WTC11 (cell line): ENCODE measurements at regions not wholly inside any gene's neighbourhood (a gene's known extent, or its start where the extent isn't known, plus 50 kb on each side); places are given as distances from the start of the nearest gene placed in this dataset.
"Not testable (repeated sequence)": the region's sequence is repeated elsewhere in the genome, so short reads cannot be mapped to it uniquely, and the experiment has no call there.

Experiments
- ATAC-seq: fragments of 200-7000 bp; cut with Tn5 transposase; 2 replicates; pipeline ENCODE4 v1.10.0; 2021; ENCODE audit warnings: mild to moderate bottlenecking, moderate library complexity
- CTCF ChIA-PET: fragments of 300-600 bp; sonication (Branson Sonifier 250); formaldehyde crosslinking; loops from one replicate; lab custom pipeline; 2021; ENCODE audit warnings: antibody characterized with exemption; lab: Charles Lee
- POLR2A ChIA-PET: fragments of 350-600 bp; sonication (Branson Sonifier 250); formaldehyde crosslinking; loops from one replicate; lab custom pipeline; 2021; ENCODE audit warnings: antibody characterized with exemption; lab: Charles Lee
- DNase-seq: peaks from one replicate; pipeline ENCODE4 v3.0.0; 2021; ENCODE audit warnings: low spot score
- H3K27ac Mint-ChIP-seq: 2 replicates; pipeline ENCODE4 v1.8.0; 2021; ENCODE audit warnings: mixed read lengths
- H3K27me3 Mint-ChIP-seq: 2 replicates; pipeline ENCODE4 v1.8.0; 2021; ENCODE audit warnings: low read depth, mild to moderate bottlenecking, moderate library complexity, mixed read lengths
- H3K36me3 Mint-ChIP-seq: 2 replicates; pipeline ENCODE4 v1.8.0; 2021; ENCODE audit warnings: mixed read lengths
- H3K4me1 Mint-ChIP-seq: 2 replicates; pipeline ENCODE4 v1.8.0; 2022; ENCODE audit warnings: mixed read lengths
- H3K4me3 Mint-ChIP-seq: 2 replicates; pipeline ENCODE4 v1.8.0; 2021; ENCODE audit warnings: mild to moderate bottlenecking, moderate library complexity, mixed read lengths
- H3K9me3 Mint-ChIP-seq: 2 replicates; pipeline ENCODE4 v1.8.0; 2021; ENCODE audit warnings: mixed read lengths

- ATAC-seq, result peak; percentile 82
- H3K9me3 Mint-ChIP-seq, H3K4me3 Mint-ChIP-seq, H3K27me3 Mint-ChIP-seq, H3K4me1 Mint-ChIP-seq, CTCF ChIA-PET, H3K27ac Mint-ChIP-seq, POLR2A ChIA-PET, H3K36me3 Mint-ChIP-seq, DNase-seq: not testable (repeated sequence)
These were observed 288.1 kb upstream of the PLGLB1 start for GRCh38 chr2:87309785-87310184.

- H3K4me3 Mint-ChIP-seq, H3K4me1 Mint-ChIP-seq, CTCF ChIA-PET, H3K9me3 Mint-ChIP-seq, ATAC-seq, POLR2A ChIA-PET, H3K36me3 Mint-ChIP-seq, H3K27ac Mint-ChIP-seq, H3K27me3 Mint-ChIP-seq, DNase-seq: not testable (repeated sequence)
These were observed 290.3 kb upstream of the PLGLB1 start for GRCh38 chr2:87311896-87312441.

DNA sequence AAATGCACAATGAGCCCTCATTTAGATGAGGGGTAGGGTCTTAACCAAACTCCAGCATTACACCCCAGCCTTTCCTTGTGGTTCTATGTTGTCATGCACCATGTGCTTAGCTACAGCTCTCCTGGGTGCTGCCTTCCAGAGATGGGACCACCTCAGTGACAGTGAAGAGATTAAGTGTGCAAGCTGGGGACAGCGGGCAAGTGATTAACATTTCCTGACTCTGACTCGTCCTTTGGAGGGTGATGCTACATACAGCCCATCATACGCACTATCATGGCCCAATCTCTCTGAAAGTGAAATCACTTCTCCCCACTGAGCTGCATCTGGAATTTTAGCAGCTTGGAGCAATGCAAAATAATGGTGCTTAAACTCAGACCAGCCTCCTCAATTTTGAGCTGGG lies 293.0 kb upstream of the PLGLB1 start:
- H3K4me3 Mint-ChIP-seq, result not testable (repeated sequence)

DNA sequence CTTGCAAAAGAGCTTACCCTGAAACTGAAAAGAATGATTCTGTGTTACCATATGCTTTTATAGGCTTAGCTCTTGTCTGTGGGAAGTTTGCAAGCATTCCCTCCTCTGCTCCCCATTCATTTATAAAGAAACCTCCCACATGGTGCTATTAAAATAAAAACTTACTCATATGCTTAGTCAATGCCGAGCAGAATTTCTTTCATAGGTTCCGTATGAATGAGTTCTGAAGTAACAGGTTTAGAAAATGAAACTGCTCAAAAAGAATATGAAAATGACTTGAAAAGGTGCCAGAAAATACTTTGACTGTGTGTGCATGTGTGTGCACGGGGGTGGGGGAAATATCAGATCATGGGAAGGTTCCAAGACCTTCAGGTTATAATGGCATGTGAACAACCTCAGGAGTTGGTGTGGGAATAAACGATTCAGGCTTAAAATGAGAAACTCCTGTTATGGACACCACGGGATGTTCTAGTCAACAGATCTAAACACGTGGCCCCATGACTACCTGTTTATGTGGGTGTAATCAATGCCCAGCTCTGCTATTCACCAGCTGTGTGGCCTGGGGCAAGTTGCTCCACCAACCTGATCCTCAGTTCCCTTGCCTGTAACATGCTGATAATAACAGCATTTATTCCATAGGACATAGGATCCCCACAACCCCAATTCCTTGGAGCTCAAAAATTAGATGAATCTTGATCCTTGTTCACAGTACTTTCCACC lies 293.7 kb upstream of the PLGLB1 start:
- CTCF ChIA-PET, result not testable (repeated sequence)

More for the DNA sequence above, 293.0 kb upstream of the PLGLB1 start:
- H3K27me3 Mint-ChIP-seq, H3K4me1 Mint-ChIP-seq, H3K27ac Mint-ChIP-seq, DNase-seq, ATAC-seq, CTCF ChIA-PET, H3K36me3 Mint-ChIP-seq, H3K9me3 Mint-ChIP-seq, POLR2A ChIA-PET: not testable (repeated sequence)

GRCh38 chr2:87317193-87317592 lies 295.5 kb upstream of the PLGLB1 start:
- ATAC-seq, CTCF ChIA-PET, H3K9me3 Mint-ChIP-seq, POLR2A ChIA-PET, H3K27me3 Mint-ChIP-seq, H3K4me3 Mint-ChIP-seq, DNase-seq, H3K4me1 Mint-ChIP-seq, H3K27ac Mint-ChIP-seq, H3K36me3 Mint-ChIP-seq: not testable (repeated sequence)

More for the DNA sequence above, 293.7 kb upstream of the PLGLB1 start:
- H3K27ac Mint-ChIP-seq, H3K36me3 Mint-ChIP-seq, H3K27me3 Mint-ChIP-seq, H3K4me3 Mint-ChIP-seq, H3K9me3 Mint-ChIP-seq, ATAC-seq, H3K4me1 Mint-ChIP-seq, DNase-seq, POLR2A ChIA-PET: not testable (repeated sequence)

DNA sequence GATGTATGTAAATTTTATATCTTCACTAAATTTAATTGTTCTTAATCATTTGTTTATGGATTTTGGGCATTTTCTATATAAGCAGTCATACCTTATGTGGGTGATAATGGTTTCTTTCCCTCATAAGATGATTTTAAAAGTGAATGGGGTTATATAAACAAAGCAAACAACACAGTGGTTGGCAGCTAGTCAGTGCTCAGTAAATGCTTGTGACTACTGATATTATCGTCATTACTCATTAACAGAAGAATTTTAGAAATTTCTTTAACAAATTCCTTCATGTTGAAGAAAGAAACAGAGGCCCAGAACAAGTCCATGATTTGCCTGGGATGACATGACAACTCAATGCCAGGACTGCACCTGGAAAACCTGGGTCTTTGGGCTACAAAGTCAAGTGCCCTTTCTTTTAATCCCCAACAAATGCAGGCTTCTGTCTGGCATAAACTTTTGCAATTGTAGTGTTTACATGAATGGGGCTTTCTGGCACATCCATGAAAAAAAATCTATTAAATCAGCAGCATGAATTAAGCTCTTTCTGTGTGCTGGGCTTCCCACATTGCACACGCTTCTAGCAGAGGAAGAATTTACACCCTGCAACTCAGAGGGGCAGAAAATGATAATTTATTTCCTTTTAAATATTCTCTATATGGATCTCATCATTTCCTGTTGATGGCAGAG lies 297.3 kb upstream of the PLGLB1 start:
- CTCF ChIA-PET, result interaction anchor here (0.6 kb wide), 1 partner anchor 1373 kb away, joined by 3 read pairs; no protein-coding TSS in a partner anchor
- H3K4me1 Mint-ChIP-seq, H3K4me3 Mint-ChIP-seq, H3K9me3 Mint-ChIP-seq, H3K36me3 Mint-ChIP-seq, DNase-seq, POLR2A ChIA-PET, H3K27ac Mint-ChIP-seq, ATAC-seq, H3K27me3 Mint-ChIP-seq: not testable (repeated sequence)

DNA sequence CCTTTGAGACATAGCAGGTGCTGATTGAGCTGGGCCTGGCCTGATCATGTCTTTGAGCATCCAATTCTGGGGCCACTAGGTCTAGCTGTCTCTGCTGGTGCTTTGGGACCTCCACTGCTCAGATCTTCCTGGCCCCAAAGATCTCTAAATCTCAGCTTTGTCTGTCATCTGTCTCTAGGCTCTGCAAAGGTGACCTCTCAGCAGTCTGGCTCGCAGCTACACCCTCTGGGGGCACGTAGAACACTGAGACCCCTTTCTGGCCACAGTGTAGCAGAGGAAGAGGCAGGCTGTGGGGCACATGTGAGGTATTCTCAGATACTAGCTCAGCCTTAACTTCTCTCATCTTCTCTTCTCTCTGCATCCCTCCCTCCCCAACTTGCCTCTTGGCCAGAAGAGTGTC lies 298.1 kb upstream of the PLGLB1 start:
- H3K27me3 Mint-ChIP-seq, CTCF ChIA-PET, DNase-seq, H3K4me3 Mint-ChIP-seq, H3K27ac Mint-ChIP-seq, H3K4me1 Mint-ChIP-seq, H3K9me3 Mint-ChIP-seq, ATAC-seq, POLR2A ChIA-PET, H3K36me3 Mint-ChIP-seq: not testable (repeated sequence)

DNA sequence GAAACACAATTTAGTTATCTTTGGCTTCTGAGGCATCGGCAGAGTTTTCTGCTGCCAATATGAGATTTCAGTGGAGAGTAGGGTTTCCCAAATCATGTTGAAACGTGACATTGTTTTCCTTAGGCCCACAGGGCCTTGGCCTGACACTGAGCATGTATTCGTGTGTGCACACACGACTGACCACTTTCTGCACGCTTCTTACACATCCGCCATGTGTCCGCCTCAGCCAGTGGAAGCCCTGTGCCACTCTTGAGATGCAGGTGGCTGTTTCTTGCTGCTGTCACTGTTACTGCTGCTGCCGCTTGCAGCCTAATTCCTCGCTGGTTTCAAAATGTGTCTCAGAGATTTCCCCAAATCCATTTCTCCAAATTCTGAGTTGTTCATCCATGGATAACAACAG lies 299.6 kb upstream of the PLGLB1 start:
- CTCF ChIA-PET, POLR2A ChIA-PET, H3K27ac Mint-ChIP-seq, ATAC-seq, H3K4me1 Mint-ChIP-seq, H3K27me3 Mint-ChIP-seq, H3K4me3 Mint-ChIP-seq, H3K36me3 Mint-ChIP-seq, H3K9me3 Mint-ChIP-seq, DNase-seq: not testable (repeated sequence)

DNA sequence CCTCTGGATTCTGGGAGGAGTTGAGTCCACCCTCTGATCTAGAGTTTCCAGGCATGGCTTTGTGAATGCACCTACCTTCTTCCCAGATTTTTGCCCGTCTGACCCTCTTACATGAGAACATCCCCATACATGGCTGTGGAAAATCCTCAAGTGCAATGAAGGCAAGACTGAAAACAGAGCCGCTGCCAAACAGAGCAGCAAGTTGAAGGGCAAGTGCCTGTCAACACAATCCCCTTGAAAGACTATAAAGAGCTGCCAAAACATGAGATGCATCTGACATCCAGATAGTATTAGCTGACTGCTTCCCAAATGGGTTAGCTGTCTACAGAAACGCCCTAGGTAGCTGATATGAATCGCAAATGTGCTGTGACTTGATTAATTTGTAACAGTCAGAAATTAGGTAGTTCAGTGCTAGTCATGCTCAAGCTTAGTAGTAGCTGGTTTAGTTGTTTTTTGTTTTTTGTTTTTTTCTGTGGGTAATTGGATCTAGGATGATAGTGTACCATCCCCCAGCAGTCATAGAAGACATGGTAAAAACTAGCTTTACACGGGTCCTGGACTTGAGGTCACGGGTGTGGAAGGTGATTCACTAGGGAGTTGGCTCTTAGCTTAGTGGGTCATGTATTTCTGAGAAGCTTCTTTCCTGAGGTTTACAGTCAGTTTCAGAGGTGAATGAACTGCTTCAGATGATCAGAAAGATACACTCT lies 302.8 kb upstream of the PLGLB1 start:
- POLR2A ChIA-PET, DNase-seq, H3K4me1 Mint-ChIP-seq, H3K36me3 Mint-ChIP-seq, H3K27ac Mint-ChIP-seq, H3K9me3 Mint-ChIP-seq, H3K27me3 Mint-ChIP-seq, H3K4me3 Mint-ChIP-seq, ATAC-seq, CTCF ChIA-PET: not testable (repeated sequence)

DNA sequence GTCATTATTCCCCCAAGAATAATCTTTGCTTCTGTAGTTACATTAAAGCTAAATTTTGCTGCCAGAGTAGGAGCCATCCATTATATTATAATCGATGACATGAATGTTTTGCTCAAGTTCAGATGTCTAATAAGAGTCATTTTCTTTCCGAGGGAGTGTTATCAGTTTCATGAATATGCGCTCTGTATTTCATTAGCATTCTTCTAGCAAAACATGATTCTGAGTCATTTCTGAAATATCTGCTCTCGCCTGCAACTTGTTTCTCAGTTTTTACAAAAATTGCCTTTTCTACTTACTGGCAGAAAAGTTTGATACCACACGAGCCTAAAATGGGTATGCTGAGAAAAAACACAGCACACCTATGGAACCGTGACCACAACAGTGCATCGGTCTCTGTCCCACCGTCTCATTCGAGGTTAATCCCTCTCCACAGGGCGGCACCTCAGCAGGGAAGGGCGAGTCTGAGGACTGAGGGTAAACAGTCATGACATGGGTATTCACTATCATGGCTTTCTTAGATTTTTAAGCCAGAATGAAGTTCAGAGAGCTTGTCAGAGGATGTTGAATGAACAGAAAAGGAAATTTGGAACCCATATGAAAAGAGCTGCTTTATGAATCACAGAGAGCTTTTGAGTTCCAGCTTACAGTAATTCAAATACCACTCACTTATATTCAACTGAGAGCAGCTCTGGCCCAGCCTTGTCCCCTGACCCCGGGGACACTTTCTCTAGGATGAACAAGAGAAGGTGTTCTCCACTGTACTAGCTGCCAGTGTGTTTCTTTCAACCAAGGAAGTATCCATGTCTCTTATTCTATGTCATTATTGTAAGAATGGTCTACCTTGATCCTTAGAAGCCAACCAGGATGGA lies 303.6 kb upstream of the PLGLB1 start:
- H3K27ac Mint-ChIP-seq, H3K36me3 Mint-ChIP-seq, DNase-seq, H3K4me3 Mint-ChIP-seq, H3K27me3 Mint-ChIP-seq, POLR2A ChIA-PET, CTCF ChIA-PET, H3K9me3 Mint-ChIP-seq: not testable (repeated sequence)
- H3K4me1 Mint-ChIP-seq, result peaks cover 13% of the 10 kb centered on the region
- peak; percentile 61 for ATAC-seq

GRCh38 chr2:87325911-87326294 lies 304.3 kb upstream of the PLGLB1 start:
- DNase-seq, H3K4me3 Mint-ChIP-seq, H3K27ac Mint-ChIP-seq, H3K36me3 Mint-ChIP-seq, H3K27me3 Mint-ChIP-seq, POLR2A ChIA-PET, H3K9me3 Mint-ChIP-seq, ATAC-seq, CTCF ChIA-PET: not testable (repeated sequence)
- H3K4me1 Mint-ChIP-seq, result peaks cover 13% of the 10 kb centered on the region
